GM12865 (cell line): ENCODE measurements at regions not wholly inside any gene's neighbourhood (a gene's known extent, or its start where the extent isn't known, plus 50 kb on each side); places are given as distances from the start of the nearest gene placed in this dataset.
"Not testable (repeated sequence)": the region's sequence is repeated elsewhere in the genome, so short reads cannot be mapped to it uniquely, and the experiment has no call there.

Experiments used
- DNase-seq: peaks from one replicate; pipeline ENCODE4 v3.0.0; 2010; ENCODE audit warnings: low read depth
- H3K4me3 ChIP-seq: 2 replicates; pipeline ENCODE4 v1.5.1; 2011; ENCODE audit warnings: mild to moderate bottlenecking, low read depth, low read length, control low read depth
- TF ChIP-seq, protein P1 (sequence below): IDR thresholded peaks from 2 replicates; pipeline ENCODE4 v1.5.1; 2011; ENCODE audit warnings: low read length, control low read depth, low read depth, inconsistent platforms; ENCODE audit not compliant: insufficient read depth; ENCODE audit errors: missing control alignments

DNA sequence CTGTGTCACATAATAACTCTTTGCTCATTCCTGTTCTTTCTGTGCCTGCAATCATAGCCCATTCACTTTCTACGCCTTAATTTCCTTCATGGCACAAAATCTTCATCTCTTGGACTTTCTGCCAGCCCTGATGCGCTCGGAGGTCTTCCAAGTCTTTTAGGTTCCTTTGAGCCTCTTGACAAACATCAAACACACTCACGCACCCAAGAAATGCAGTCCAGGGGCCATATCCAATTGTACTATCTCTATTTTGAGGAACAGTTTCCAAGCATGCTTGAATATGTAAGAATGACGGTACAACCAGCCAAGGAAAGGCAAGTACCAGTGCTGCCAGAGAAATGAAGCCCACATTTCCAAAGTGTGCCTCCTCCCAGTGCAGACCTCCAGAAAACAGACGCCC lies 234.1 kb downstream of the MEX3B start:
- no peak for DNase-seq
- TF ChIP-seq, protein P1, sequence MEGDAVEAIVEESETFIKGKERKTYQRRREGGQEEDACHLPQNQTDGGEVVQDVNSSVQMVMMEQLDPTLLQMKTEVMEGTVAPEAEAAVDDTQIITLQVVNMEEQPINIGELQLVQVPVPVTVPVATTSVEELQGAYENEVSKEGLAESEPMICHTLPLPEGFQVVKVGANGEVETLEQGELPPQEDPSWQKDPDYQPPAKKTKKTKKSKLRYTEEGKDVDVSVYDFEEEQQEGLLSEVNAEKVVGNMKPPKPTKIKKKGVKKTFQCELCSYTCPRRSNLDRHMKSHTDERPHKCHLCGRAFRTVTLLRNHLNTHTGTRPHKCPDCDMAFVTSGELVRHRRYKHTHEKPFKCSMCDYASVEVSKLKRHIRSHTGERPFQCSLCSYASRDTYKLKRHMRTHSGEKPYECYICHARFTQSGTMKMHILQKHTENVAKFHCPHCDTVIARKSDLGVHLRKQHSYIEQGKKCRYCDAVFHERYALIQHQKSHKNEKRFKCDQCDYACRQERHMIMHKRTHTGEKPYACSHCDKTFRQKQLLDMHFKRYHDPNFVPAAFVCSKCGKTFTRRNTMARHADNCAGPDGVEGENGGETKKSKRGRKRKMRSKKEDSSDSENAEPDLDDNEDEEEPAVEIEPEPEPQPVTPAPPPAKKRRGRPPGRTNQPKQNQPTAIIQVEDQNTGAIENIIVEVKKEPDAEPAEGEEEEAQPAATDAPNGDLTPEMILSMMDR, result no peak
- H3K4me3 ChIP-seq, result no peak overlapping the region

DNA sequence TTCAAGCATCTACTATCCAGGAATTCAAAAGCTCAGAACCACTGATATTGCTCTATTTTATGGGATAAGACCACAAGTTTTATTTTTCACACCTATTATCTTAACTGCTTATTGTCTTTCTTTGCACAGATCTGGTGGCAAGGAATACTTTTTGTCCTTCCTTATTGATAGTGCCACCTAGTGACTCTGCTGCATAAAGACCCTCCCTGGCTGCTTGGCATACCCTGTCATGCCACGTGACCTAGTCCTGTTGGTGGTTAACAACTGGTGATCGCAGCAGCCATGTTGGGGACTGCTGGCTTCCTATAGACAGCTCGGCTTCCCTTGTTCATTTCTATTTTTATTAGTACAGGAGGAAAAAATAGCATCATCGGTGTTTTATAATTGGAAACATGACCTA lies 236.3 kb downstream of the MEX3B start:
- peak; percentile 39 for DNase-seq

DNA sequence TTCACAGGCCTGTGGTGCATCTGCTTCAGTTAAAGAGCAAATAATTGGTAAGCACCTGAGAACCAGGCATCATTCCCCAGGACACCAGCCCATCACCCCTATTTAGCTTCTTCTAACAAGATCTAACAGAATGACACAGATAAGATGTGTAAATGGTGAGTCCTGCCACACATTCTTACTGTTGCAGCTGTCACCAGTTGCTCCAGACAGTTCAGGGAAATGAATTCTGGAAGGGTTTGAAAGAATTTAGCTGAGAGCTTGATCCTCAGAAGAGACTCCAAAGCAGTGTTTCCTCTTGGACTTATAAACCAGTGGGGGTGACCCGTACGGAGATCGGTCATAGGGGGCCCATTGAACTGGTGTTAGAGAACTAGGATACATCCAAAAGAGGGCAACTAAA lies 238.0 kb downstream of the MEX3B start:
- no peak overlapping the region for H3K4me3 ChIP-seq
- no peak for DNase-seq
- TF ChIP-seq, protein P1, result no peak

More for the DNA sequence above, 236.3 kb downstream of the MEX3B start:
- TF ChIP-seq, protein P1, result no peak
- no peak overlapping the region for H3K4me3 ChIP-seq

DNA sequence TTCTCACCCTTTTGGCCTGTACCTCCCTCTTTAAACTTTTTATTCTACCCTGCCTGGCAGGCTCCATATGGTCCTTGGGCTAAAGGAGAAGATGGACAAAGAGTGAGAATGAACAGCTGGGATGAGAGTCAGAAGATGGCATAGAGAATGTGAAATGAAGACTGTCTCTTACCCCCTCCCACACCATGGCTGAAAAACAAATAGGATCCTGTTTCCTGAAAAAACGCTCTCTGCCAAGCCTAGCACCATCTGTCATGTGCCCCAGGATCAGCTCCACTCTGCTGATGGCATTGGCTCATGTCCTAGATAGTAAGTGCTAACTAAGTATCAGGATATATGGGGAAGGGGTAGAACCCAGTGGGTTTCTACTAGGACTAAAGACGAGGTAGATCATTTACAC lies 238.6 kb downstream of the MEX3B start:
- DNase-seq, result no peak

DNA sequence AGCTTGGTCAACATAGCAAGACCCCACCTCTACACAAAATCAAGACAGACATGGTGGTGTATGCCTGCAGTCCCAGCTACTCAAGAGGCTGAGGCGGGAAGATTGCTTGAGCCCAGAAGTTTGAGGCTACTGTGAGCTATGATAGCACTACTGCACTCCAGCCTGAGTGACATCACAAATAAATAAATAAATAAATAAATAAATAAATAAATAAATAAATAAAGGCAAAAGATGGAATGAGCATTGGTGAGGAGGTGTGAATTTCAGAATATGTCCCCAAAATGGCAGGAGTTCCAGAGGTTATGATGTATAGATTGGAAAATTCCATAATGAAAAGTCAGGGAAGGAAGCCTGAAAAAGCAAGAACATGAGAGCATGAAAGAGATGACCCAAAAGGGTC lies 249.9 kb downstream of the MEX3B start:
- TF ChIP-seq, protein P1, result no peak
- H3K4me3 ChIP-seq, result no peak overlapping the region
- no peak for DNase-seq

More for the DNA sequence above, 238.6 kb downstream of the MEX3B start:
- H3K4me3 ChIP-seq, result no peak overlapping the region
- TF ChIP-seq, protein P1, result no peak

DNA sequence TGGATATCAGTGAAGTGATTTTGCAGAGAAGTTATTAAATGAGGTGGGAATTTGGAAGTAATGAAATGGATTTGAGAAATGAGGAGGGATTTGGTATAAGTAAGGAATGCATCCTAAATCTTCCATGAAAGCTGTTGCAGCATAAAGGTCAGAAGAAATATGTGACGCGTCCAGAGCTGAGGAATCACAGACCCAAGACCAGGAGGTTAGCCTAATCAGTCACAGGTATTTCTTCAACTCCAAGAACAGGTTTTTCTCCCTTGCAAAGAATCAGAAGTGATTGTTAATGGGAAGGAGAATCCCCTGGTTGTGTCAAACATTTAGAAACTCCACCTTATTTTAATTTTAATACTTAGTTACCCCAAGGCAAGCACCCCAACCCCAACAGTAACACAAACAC lies 253.2 kb downstream of the MEX3B start:
- H3K4me3 ChIP-seq, result no peak overlapping the region
- TF ChIP-seq, protein P1, result no peak
- no peak for DNase-seq

DNA sequence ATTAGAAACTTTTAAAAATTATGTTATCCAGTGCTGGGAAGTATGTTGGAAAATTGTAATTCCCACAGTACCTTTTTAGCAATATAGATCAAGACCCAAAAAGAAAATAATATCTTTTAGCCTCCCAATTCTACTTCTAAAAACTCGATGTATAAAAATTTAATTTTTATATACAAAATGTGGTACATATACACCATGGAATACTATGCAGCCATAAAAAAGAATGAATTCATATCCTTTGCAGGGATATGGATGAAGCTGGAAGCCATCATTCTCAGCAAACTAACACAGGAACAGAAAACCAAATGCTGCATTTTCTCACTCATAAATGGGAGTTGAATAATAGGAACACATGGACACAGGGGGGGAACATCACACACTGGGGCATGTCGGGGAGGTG lies 254.5 kb downstream of the MEX3B start:
- H3K4me3 ChIP-seq, DNase-seq: not testable (repeated sequence)
